ENCODE measurements at regions not wholly inside any gene's neighbourhood (a gene's known extent, or its start where the extent isn't known, plus 50 kb on each side); places are given as distances from the start of the nearest gene placed in this dataset.

DNA sequence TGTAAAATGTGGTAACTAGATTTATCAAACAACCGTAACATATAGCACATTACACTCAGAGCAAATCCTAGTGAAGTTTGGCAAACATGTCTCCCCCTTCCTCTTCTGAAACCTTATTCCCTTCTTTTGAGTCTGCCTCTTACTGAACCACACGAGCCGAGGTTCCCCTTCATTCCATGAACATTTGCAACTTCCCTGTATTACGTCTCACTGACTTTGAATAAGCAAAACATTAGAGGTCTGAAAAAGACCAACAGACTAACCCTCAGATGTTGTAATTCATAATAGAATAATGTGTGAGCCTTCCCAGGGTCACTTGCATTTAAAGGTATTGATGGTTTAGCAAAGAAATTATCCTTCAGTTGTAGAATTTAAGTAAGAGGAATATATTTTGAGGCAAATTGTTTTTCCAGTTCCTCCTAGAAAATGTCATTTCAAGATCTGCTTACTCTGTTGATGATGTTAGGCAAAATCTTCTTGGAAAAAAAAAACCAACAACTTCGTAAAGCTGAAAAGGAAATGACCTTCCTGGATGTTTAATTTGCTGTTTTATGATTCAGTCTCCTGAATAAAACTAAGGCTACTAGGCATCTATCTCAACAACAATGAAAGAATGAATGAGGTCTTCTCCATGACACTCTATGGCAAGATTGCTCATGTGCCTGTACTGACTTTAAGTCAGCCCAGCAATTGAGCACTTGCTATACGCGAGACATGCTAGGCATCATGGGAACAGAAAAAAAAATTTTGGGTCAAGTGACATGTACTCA lies 296.9 kb upstream of the NECTIN3 start:
- TF ChIP-seq CTCF (IDR thresholded peaks at IDR 0.05; ENCODE audit: insufficient read depth, low read depth, low read length, missing control alignments), result no peak
- H3K4me3 ChIP-seq (ENCODE audit: low read length), result no peak overlapping the region
- DNase-seq (ENCODE audit: low read depth), result no peak

- H3K4me3 ChIP-seq (ENCODE audit: low read length), result no peak overlapping the region
- no peak for TF ChIP-seq CTCF (IDR thresholded peaks at IDR 0.05; ENCODE audit: insufficient read depth, low read depth, low read length, missing control alignments)
- no peak for DNase-seq (ENCODE audit: low read depth)
These were observed 292.0 kb upstream of the NECTIN3 start for GRCh38 chr3:110779581-110779980.

- no peak for TF ChIP-seq CTCF (IDR thresholded peaks at IDR 0.05; ENCODE audit: insufficient read depth, low read depth, low read length, missing control alignments)
- H3K4me3 ChIP-seq (ENCODE audit: low read length), result no peak overlapping the region
- no peak for DNase-seq (ENCODE audit: low read depth)
These were observed 288.1 kb upstream of the NECTIN3 start for GRCh38 chr3:110783541-110783940.

DNA sequence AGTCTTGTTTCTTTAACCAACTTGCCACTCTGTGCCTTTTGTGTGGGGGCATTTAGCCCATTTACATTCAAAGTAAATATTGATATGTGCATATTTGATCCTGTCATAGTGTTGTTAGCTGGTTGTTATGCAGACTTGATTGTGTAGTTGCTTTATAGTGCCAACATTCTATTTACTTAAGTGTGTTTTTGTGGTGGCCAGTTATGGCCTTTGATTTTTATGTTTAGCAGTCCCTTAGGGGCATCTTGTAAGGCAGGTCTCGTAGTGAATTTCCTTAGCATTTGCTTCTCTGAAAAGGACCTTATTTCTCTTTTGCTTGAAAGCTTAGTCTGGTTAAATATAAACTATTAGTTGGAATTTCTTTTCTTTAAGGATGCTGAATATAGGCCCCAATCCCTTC lies 282.8 kb upstream of the NECTIN3 start:
- no peak for DNase-seq (ENCODE audit: low read depth)

DNA sequence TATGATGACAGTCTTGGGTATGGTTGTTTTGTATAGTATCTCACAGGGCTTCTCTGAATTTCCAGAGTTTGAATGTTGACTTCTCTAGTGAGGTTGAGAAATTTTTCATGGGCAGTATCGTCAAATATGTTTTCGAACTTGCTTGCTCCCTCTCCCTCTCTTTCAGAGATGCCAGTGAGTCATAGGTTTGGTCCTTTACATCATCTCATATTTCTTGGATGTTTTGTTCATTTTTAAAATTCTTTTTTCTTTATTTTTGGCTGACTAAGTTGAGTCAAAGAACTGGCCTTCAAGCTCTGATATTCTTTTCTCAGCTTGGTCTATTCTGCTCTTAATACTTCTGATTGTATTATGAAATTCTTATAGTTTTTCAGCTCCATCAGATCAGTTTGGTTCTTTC lies 282.3 kb upstream of the NECTIN3 start:
- no peak for TF ChIP-seq CTCF (IDR thresholded peaks at IDR 0.05; ENCODE audit: insufficient read depth, low read depth, low read length, missing control alignments)
- H3K4me3 ChIP-seq (ENCODE audit: low read length), result no peak overlapping the region
- peak; percentile 5 for DNase-seq (ENCODE audit: low read depth)

More for the DNA sequence above, 282.8 kb upstream of the NECTIN3 start:
- H3K4me3 ChIP-seq (ENCODE audit: low read length), result no peak overlapping the region
- TF ChIP-seq CTCF (IDR thresholded peaks at IDR 0.05; ENCODE audit: insufficient read depth, low read depth, low read length, missing control alignments), result no peak

GRCh38 chr3:110790631-110791030 lies 281.0 kb upstream of the NECTIN3 start:
- no peak for TF ChIP-seq CTCF (IDR thresholded peaks at IDR 0.05; ENCODE audit: insufficient read depth, low read depth, low read length, missing control alignments)
- DNase-seq (ENCODE audit: low read depth), result no peak
- no peak overlapping the region for H3K4me3 ChIP-seq (ENCODE audit: low read length)

All from epithelial cell of esophagus (primary cell).